ENCODE measurements at regions not wholly inside any gene's neighbourhood (a gene's known extent, or its start where the extent isn't known, plus 50 kb on each side); places are given as distances from the start of the nearest gene placed in this dataset.

- TF ChIP-seq POLR2AphosphoS5 (IDR thresholded peaks at IDR 0.05; ENCODE audit: low read depth, low read length) (no peak), CTCF (IDR thresholded peaks at IDR 0.05) (no peak), EZH2phosphoT487 (IDR thresholded peaks at IDR 0.05; ENCODE audit: borderline replicate concordance, low read depth) (no peak), MAX (IDR thresholded peaks at IDR 0.05; ENCODE audit: low read depth) (no peak), GABPA (IDR thresholded peaks at IDR 0.05; ENCODE audit: low read depth) (no peak), RFX5 (IDR thresholded peaks at IDR 0.05; ENCODE audit: low read length) (no peak), YY1 (IDR thresholded peaks at IDR 0.05; ENCODE audit: low read depth) (no peak), EP300 (IDR thresholded peaks at IDR 0.05; ENCODE audit: borderline replicate concordance in 1 of 2, low read depth in 1 of 2, low read length in 1 of 2) (no peak), NRF1 (IDR thresholded peaks at IDR 0.05; ENCODE audit: low read depth, low read length) (no peak), REST (IDR thresholded peaks at IDR 0.05; ENCODE audit: low read depth, low read length) (no peak), RAD21 (IDR thresholded peaks at IDR 0.05; ENCODE audit: low read length) (no peak), TAF1 (IDR thresholded peaks at IDR 0.05; ENCODE audit: borderline replicate concordance, low read depth, low read length) (no peak), USF2 (IDR thresholded peaks at IDR 0.05; ENCODE audit: borderline replicate concordance, low read depth, low read length) (no peak), TCF12 (IDR thresholded peaks at IDR 0.05) (no peak)
Observed at GRCh38 chr5:15056988-15057592, 185.5 kb upstream of the ANKH start.

All from SK-N-SH (cell line).